Germinal center (tissue), 1 donor: ENCODE measurements at regions not wholly inside any gene's neighbourhood (a gene's known extent, or its start where the extent isn't known, plus 50 kb on each side); places are given as distances from the start of the nearest gene placed in this dataset.

Experiments used
- DNase-seq: peaks from one replicate; pipeline ENCODE4 v3.0.0; 2012; ENCODE audit warnings: mixed read lengths, low spot score

- DNase-seq: no peak
These were observed 189.7 kb upstream of the GDNF start for GRCh38 chr5:38029397-38030065.

- no peak for DNase-seq
These were observed 184.0 kb upstream of the GDNF start for GRCh38 chr5:38023799-38024198.

- no peak for DNase-seq
These were observed 183.5 kb upstream of the GDNF start for GRCh38 chr5:38023371-38023770.

- DNase-seq: no peak
These were observed 182.8 kb upstream of the GDNF start for GRCh38 chr5:38022631-38023030.

- DNase-seq: no peak
These were observed 178.2 kb upstream of the GDNF start for GRCh38 chr5:38018016-38018415.

GRCh38 chr5:38013107-38013506 lies 173.3 kb upstream of the GDNF start:
- DNase-seq: no peak

GRCh38 chr5:38011668-38012188 lies 171.9 kb upstream of the GDNF start:
- no peak for DNase-seq

- DNase-seq: no peak
These were observed 170.0 kb upstream of the GDNF start for GRCh38 chr5:38009749-38010358.

- DNase-seq: no peak
These were observed 168.4 kb upstream of the GDNF start for GRCh38 chr5:38008198-38008597.

- DNase-seq: no peak
These were observed 159.8 kb upstream of the GDNF start for GRCh38 chr5:37999593-37999992.

- DNase-seq: no peak
These were observed 157.1 kb upstream of the GDNF start for GRCh38 chr5:37996918-37997317.

GRCh38 chr5:37994729-37995128 lies 154.9 kb upstream of the GDNF start:
- no peak for DNase-seq

GRCh38 chr5:37991301-37992299 lies 151.8 kb upstream of the GDNF start:
- no peak for DNase-seq

GRCh38 chr5:37989884-37990283 lies 150.0 kb upstream of the GDNF start:
- no peak for DNase-seq

- no peak for DNase-seq
These were observed 148.7 kb upstream of the GDNF start for GRCh38 chr5:37988454-37989046.

- no peak for DNase-seq
These were observed 144.5 kb upstream of the GDNF start for GRCh38 chr5:37984300-37984699.

- no peak for DNase-seq
These were observed 143.6 kb upstream of the GDNF start for GRCh38 chr5:37983463-37983862.

GRCh38 chr5:37979559-37979958 lies 139.7 kb upstream of the GDNF start:
- DNase-seq: no peak

GRCh38 chr5:37975531-37975930 lies 135.7 kb upstream of the GDNF start:
- DNase-seq: no peak

- DNase-seq: no peak
These were observed 131.7 kb upstream of the GDNF start for GRCh38 chr5:37971483-37972024.

- no peak for DNase-seq
These were observed 127.0 kb upstream of the GDNF start for GRCh38 chr5:37966871-37967270.

GRCh38 chr5:37966291-37966690 lies 126.5 kb upstream of the GDNF start:
- DNase-seq: no peak
